IPS-11a (cell line): ENCODE measurements at regions not wholly inside any gene's neighbourhood (a gene's known extent, or its start where the extent isn't known, plus 50 kb on each side); places are given as distances from the start of the nearest gene placed in this dataset.
"Not testable (repeated sequence)": the region's sequence is repeated elsewhere in the genome, so short reads cannot be mapped to it uniquely, and the experiment has no call there.

Source experiments
- H3K4me3 ChIP-seq: one replicate; pipeline ENCODE4 v1.5.1; 2013; ENCODE audit warnings: low read depth, low read length, control low read depth

DNA sequence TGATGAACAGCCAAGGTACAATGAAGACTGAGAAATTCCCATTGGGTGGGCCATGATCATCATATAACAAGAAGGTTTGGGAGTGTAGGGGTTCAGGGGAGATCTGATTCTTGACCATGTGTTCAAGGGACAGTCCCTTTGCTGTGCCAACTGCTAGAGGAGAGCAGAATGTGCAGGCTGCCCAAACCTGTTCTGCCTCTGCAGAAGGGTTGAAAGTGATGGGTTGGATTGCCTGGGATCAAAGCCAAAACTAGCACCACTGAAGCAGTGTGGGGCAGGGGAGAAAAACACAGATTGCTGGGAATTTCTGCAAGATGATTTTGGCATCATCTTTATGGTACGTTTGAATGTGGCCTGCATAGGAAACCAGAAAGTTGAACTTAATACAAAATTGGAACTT lies 303.9 kb downstream of the OTUD1 start:
- no peak overlapping the region for H3K4me3 ChIP-seq

GRCh38 chr10:23754179-23754578 lies 315.3 kb downstream of the OTUD1 start:
- no peak overlapping the region for H3K4me3 ChIP-seq

DNA sequence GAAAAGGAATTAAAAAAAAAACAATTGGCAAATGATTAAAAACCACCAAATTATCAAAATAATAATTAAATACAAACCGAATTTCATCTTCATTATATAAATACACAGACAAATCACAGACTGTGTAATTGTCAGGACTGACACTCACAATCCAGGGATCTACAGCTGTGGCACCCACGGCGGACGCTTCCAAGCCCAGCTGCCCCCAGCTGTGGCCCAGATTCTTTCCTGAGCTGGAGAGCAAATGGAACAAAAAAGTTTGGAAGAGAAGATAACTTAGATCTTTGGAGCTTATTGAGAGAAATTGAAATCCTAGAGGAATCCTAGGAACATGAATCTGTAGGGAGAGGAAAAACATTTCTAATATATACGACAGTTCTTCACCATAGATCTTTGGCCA lies 316.1 kb downstream of the OTUD1 start:
- H3K4me3 ChIP-seq: no peak overlapping the region

GRCh38 chr10:23755556-23755955 lies 316.7 kb downstream of the OTUD1 start:
- no peak overlapping the region for H3K4me3 ChIP-seq

- H3K4me3 ChIP-seq: no peak overlapping the region
Observed at GRCh38 chr10:23768281-23768680, 329.4 kb downstream of the OTUD1 start.

DNA sequence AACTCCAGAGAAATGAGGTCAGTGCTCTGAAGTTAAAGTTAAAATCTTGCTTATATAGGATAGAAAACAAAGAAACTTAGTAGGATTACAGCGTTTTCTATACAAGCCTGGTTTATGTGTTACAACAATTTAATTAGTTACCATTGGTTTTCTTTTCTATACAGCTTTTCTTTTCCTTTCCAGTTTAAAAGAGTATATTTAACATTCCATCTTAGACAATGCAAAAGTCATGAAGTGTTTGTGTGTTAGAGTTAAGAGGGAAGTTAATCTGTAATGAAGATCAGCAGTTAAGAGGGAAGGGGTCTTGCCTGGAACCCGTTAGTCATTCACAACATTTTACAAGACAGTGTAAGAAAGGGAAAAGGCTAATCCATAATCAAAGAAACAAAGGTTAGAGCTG lies 338.3 kb downstream of the OTUD1 start:
- no peak overlapping the region for H3K4me3 ChIP-seq

GRCh38 chr10:23779301-23779700 lies 340.4 kb downstream of the OTUD1 start:
- H3K4me3 ChIP-seq: no peak overlapping the region

DNA sequence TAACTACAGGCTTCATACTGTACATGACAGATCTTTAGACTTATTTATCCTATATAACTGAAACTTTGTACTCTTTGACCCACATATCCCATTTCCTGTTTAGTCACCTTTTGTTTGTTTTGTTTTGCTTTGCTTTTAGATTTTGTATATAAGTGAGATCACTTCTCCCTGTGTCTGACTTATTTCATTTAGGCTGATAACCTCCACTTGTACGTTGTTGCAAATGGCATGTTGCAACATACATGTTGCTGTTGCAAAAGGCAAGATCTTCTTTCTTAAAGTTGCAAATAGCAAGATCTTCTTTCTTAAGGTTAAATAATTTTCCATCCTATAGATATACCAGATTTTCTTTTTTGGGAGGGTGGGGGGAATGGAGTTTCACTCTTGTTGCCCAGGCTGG lies 341.5 kb downstream of the OTUD1 start:
- H3K4me3 ChIP-seq: no peak overlapping the region

DNA sequence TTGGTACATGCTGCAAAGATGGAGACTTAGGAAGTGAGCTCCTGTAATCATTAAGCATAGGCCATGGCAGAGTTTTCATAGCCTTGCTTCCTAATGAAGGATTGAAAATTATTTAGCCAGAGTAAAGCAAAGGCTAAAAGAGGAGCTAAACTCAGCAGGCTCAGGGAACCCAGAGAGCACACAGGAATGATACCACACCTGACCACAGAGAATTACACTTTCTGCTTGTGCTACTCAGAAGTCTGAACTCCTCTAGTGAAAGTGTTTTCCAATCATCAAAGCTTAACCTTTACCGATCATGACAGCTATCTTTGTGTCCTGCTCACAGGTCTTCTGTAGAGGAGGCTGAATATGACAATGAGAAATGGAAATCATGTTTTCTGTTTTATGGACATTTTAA lies 347.7 kb downstream of the OTUD1 start:
- H3K4me3 ChIP-seq: no peak overlapping the region

DNA sequence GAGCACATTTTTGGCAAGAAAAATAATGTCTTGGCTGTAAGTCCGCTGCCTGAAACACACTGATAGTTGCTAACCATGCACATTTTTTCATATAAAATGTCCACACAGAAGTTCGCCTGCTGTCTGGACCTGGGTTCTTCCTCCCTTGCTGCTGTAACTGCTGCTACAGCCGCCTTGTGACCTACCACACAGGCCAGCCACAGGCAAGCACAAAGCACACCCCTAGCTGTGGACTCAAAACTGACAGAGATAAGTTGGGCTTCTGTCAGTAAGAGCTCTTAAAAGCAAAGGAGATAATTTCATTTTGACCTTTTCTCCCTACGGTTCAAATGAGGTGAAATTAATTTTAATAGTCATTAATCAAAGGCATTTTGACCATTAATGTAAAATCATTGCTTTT lies 354.7 kb downstream of the OTUD1 start:
- H3K4me3 ChIP-seq: no peak overlapping the region

GRCh38 chr10:23797452-23797851 lies 358.6 kb downstream of the OTUD1 start:
- H3K4me3 ChIP-seq: not testable (repeated sequence)

DNA sequence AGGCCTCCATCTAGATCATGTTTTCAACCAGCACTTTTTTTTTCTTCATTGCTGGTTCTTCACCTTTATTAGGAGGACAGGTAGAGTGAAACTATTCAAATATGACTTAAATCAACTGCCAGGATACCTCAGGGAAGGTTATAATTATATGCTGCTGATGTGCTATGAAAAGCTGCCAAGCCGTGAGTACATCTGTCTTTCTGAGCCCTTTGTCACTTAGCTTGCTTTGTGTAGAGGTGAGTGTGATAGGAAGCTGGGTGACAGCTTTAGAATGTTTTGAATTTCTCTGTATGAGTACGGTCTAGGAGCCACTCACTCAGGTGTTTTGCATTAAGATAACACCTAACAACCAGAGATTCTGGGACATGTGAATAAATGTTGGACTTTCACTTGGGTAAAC lies 365.2 kb downstream of the OTUD1 start:
- H3K4me3 ChIP-seq: no peak overlapping the region

DNA sequence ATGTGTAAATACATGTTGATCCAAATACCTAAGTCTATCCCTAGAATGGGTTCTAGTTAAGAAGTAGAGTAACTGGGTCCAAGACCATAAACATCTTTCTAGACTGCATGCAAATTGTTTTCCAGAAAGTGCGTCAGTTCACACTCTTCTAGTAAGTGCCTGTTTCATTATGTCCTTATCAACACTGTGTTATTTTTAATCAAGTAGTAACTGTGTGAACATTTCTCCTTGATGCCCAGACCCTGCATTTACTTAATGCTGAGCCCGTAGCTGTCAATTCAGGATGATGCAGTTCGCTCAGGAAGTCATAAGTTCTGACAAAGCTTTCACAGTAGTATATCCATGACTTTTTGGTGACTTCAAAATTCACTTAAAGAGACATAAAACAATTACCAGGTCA lies 374.8 kb downstream of the OTUD1 start:
- no peak overlapping the region for H3K4me3 ChIP-seq

GRCh38 chr10:23818484-23818883 lies 379.6 kb downstream of the OTUD1 start:
- no peak overlapping the region for H3K4me3 ChIP-seq

GRCh38 chr10:23820792-23821191 lies 381.9 kb downstream of the OTUD1 start:
- H3K4me3 ChIP-seq: no peak overlapping the region

DNA sequence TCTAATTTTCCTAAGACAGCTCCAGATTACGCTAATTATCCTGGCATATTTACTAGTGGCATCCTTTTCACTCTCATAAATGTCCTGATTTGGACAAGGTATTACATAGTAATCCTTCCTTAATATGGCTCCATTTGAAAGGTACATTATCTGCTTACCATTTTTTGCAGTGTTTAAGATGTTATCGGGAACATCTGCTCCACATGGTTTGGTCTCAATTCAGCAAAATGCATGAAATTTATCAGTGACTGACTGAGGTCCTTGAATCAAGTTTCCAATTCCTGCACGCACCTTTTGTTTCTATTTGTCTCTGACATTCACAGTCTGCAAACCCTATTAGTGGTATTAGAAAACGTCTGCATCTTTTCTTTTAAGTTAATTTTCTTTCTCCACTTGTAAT lies 384.1 kb upstream of the KIAA1217 start:
- no peak overlapping the region for H3K4me3 ChIP-seq

DNA sequence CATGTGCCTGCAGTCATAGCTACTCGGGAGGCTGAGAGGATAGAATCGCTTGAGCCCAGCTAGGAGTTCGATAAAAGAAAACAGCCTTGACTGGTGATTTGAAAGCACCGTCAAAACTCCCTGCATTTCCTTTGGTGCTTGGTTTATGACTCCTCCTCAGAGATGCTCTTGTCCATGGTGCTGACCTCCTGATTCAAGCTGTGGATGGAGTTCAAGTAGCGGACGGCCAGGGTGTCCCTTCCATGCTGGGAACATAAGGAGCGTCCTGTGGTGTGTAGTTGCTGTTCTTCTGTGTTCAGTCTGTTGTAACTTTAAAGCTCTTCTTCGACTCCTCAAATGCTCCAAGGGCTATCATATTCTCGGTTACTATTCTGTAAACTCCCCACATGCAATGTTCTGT lies 382.5 kb upstream of the KIAA1217 start:
- no peak overlapping the region for H3K4me3 ChIP-seq

DNA sequence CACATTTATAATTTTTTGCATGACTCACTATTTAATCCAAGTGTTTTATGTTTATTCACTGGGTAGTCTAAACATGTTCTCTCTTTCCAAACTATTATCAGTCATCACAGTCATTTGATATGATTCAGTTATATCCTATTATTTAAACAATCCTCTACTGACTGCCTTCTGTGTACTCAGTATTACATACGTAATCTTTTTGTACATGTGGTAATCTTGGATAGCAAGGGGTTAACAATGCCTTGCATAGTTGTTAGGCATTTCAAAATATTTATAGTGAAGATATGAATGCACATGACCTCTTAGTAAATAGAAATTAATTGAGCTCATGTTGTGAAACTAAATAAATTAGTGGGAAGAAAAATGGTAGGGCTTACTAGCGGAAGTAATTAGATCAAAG lies 379.4 kb upstream of the KIAA1217 start:
- no peak overlapping the region for H3K4me3 ChIP-seq

DNA sequence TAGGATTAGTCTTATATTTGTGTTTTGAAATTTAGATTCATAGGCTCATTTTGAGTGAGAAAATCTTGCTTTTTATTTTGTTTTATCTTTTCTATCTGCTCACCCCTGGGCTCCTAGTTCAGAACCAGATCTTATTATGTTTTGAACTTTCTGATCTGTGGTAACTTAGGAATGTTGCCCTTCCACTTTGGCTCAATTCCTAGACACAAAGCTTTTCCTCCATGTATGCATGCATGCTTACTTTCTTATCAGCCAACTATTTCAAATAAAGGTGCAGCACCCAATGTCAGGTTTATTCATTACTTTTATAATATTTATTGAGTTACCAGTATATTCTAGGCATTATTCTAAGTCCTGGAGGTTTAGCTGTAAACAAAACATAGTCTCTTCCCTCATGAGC lies 374.8 kb upstream of the KIAA1217 start:
- no peak overlapping the region for H3K4me3 ChIP-seq

GRCh38 chr10:23850631-23851030 lies 358.3 kb upstream of the KIAA1217 start:
- no peak overlapping the region for H3K4me3 ChIP-seq

GRCh38 chr10:23859598-23859997 lies 349.3 kb upstream of the KIAA1217 start:
- no peak overlapping the region for H3K4me3 ChIP-seq

GRCh38 chr10:23864631-23865147 lies 344.2 kb upstream of the KIAA1217 start:
- no peak overlapping the region for H3K4me3 ChIP-seq

GRCh38 chr10:23866985-23867384 lies 342.0 kb upstream of the KIAA1217 start:
- H3K4me3 ChIP-seq: not testable (repeated sequence)

DNA sequence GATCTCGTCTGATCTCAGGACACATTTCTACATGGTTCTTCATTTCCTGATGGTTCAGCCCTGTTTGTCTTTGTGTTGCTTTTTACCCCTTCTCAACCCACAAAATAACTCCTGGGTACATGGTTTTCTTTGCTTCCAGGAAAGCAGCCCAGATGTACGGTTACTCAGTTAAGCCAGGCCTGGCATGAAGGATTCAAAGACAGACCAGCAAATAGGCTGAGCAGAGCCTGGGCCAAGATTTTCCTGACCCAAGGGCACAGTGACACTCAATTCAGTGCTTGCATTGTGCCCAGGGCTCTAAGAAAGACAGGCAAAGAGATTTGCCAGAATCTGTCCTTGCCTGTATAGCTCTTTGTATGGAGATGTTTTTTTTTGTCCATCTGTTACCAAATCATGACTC lies 340.8 kb upstream of the KIAA1217 start:
- no peak overlapping the region for H3K4me3 ChIP-seq
